Right hindlimb (tissue), 1 donor: ENCODE measurements at regions not wholly inside any gene's neighbourhood (a gene's known extent, or its start where the extent isn't known, plus 50 kb on each side); places are given as distances from the start of the nearest gene placed in this dataset.
"Not testable (repeated sequence)": the region's sequence is repeated elsewhere in the genome, so short reads cannot be mapped to it uniquely, and the experiment has no call there.

Experiments
- DNase-seq: peaks from one replicate; pipeline ENCODE4 v3.0.0-alpha.2; 2018

DNA sequence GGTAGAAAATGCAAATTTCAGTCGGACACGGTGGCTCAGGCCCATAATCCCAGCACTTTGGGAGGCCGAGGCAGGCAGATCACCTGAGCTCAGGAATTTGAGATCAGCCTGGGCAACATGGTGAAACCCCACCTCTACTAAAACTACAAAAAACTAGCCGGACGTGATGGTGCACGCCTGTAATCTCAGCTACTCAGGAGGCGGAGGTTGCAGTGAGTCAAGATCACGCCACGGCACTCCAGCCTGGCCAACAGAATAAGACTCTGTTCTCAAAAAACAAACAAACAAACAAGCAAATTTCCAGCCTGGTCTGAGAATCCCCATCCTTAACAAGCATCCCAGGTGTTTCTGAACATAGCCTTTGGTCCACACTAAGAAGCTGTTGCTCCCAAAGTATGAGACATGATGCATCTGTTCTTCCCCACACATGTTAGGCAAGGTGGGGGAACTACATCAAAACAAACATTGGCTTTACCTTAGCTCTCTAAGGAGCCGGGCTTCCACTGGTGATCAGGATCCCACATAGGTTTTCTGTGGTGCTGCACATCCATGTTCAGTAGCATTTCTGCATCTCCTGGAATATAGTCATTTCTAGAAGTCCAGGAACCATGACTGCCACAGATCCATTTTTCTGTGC lies 92.5 kb upstream of the DMRT1 start:
- no peak for DNase-seq

GRCh38 chr9:749716-750115 lies 91.8 kb upstream of the DMRT1 start:
- DNase-seq, result no peak

DNA sequence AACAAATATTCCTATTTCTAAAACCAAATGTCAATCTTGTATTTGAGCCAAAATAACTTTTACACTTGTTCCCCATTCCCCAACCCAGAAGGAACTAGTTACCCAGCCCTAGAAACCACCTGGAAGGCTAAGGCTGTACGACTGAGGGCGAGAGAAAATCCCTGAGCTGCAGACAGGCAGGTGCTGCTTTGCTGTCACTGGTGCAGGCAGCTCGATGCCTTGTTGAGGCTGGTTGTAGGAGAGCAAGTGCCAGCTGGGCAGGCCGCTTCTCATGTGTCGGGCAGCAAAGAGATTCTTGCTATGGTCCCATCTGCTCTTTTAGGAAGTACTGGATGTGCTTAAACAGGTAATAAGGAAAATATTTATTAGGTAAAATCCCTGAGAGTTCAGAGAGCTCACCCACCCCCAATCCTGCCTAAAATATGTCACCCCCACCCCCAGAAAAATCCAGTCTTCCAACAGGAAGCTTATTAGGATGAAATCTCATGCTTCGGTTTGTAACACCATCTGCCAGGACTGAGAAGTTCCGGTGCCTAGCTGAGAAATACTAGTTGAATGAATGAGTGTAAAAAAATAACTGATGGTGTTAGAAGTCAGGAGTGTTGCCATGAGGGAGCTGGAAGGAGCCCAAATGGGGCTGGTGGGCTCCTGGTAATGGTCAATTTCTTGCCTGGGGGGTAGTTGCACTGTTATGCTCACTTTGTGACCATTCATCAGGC lies 91.1 kb upstream of the DMRT1 start:
- no peak for DNase-seq

DNA sequence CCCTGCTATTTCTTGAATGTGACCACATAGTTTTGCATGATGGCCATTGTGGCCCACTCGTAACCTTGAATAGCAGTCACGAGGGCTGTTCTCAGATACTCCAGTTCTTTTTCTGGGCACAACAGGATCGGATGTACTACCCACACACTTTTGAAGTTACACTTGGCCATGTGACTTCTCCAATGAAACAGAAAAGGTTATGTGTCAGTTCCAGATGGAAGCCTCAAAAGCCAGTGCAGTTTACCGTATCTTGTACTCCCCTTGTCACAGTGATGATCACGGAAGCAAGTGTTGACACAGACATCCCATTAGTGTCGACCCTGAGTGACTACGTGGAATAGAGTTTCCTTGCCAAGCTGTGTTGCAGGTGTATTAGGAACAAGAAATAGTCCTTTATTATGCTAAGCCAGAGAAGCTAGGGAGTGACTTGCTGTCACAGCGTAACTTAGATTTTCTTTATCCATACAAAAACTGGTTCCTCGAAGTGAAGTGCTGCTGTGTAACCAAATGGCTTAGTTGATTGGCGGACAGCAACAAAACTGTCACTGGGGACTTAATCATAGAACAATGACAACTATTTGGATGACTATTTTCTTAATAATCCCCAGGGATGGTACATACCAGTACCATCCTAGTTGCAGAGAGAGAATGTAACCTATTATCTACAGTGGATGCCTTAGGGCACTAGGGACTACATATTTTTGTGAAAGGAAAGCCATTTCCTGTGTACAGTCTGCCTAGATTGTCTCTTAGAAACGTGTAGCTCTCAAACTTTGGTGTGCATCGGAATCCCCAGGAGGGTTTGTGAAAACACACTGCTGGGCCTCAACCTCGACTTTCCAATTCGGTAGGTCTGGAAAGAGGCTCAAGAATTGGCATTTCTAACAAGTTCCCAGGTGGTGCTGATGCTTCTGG lies 90.1 kb upstream of the DMRT1 start:
- DNase-seq, result no peak

- no peak for DNase-seq
Observed at GRCh38 chr9:752201-752600, 89.3 kb upstream of the DMRT1 start.

GRCh38 chr9:752681-753200 lies 88.8 kb upstream of the DMRT1 start:
- no peak for DNase-seq

- not testable (repeated sequence) for DNase-seq
Observed at GRCh38 chr9:753734-754133, 87.8 kb upstream of the DMRT1 start.

DNA sequence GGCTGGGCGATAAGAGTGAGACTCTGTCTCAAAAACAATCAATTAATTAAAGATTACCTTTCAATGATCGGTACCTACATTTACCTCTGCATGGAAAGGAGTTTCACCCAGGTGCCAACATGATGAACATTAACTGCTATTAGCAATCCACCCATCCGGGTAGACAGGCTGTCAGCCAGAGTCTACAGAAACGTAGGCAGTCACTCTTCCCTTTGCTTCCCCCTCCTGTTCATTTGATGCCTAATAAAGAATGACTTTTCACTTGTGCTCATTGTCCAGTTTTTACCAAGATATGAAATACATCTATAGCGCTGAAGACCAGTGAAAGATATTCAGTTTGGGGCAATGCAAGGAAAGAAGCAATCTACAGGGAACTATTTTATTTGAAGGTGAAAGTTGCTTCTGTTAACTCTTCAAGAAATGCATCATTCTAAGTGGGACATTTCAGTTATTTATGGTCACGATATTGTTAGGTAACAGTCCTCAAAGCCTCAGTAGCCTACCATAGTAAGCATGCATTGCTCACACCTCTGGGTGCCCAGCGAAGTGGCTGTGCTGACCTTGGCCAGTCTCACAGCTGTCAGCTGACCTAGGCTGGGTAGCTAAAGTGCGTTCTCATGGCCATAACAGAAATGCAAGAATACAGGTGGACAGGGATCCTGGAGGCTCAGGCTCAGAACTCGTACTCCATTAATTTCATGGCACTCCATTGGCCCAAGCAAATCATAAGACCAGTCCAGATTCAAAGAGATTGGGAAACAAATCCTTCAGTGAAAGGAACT lies 87.2 kb upstream of the DMRT1 start:
- no peak for DNase-seq

DNA sequence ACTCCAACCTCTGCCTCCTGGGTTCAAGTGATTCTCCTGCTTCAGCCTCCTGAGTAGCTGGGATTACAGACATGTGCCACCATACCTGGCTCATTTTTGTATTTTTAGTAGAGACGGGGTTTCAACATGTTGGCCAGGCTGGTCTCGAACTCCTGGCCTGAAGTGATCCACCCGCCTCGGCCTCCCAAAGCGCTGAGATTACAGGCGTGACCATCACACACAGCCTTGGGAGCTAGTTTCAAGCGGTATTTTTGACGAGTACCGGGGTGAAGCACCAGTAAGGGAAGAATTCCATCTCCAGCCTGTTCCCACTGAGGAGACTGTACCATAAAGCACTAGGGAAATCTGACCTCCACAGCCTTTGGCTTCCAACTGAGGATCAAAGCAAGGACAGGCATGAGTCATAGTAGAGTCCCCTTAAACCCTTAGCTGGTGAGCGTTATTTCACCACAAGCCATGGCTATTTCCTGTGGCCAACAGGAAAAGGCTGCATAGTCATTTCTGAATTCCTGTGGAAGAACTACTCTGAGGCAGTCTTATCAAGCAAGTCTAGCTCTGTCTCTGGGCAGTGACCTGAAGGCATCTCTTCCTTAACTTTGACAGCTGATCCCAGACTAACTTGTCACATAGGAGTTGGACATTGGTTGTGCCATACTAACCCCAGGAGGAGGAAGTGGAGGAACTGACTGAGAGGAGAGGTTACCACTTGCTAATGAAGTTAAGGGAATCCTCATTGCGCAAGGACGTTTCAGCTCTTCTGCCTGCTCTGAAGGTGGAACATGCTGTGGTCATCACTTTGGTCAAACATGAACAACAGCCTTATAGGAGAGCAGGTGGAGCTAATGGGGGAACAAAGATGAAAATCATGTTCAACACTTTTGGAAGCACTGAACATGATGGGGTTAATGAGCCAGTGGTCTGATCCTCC lies 85.8 kb upstream of the DMRT1 start:
- no peak for DNase-seq

DNA sequence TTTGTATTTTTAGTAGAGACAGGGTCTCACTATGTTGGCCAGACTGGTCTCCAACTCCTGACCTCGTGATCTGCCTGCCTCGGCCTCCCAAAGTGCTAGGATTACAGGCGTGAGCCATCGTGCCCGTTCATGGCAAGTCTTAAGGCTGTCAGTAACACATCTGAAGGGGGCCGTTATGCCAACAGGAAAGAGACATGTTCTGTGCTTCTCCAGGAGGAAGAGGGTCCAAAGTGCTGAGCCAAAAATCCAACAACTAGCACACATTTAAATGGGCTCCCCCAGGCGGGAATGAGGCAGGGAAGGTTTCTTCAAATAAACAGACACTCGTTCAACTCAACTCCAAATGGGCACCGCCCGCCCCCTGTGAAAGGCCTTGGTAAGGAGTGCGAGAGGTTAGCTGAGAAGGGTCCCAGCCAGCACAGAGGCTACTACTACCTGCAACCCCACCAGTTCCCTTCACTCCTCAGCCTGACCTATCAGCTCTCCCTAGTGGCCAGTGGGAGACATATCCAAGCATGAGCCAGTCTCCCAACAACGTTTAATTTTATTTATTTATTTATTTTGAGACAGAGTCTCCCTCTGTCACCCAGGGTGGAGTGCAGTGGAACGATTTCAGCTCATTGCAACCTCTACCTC lies 84.1 kb upstream of the DMRT1 start:
- no peak for DNase-seq

- no peak for DNase-seq
Observed at GRCh38 chr9:758146-758545, 83.4 kb upstream of the DMRT1 start.

GRCh38 chr9:759541-759940 lies 82.0 kb upstream of the DMRT1 start:
- no peak for DNase-seq

DNA sequence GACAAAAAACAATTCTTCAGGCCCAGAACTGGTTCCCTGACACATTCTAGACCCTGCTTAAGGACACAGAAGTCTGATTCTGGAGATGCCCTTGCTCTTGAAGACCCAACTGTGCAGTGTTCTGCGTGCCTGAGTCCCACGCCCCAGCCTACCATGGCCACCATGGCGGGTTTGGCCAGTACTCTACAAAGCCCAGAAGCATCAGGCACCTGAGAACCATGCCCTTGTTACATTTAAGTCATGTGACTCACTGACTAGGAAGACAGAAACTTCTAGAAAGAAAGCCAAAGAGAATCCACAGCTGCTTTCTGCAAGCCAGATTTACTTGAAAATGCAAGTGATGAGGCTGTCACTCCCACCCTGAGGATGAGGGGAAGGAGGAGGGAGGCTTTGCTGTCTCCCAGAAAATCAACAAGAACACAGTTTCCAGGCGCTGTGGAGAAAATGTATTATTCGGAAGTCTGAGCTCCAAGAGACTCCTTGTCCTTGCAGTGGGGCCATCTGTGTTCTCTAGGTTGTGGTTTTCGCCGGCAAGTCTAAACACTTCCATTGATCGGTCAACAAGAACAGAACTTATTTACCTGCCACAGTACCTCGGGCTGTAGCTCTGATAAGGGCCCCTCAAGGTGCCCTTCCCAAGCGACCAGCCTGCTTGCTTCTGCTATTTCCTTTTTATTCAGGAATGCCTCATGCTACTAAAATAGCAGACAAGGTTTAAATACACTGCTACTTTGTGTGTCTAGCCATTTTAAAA lies 81.3 kb upstream of the DMRT1 start:
- DNase-seq, result no peak

- DNase-seq, result no peak
Observed at GRCh38 chr9:761176-761792, 80.2 kb upstream of the DMRT1 start.

DNA sequence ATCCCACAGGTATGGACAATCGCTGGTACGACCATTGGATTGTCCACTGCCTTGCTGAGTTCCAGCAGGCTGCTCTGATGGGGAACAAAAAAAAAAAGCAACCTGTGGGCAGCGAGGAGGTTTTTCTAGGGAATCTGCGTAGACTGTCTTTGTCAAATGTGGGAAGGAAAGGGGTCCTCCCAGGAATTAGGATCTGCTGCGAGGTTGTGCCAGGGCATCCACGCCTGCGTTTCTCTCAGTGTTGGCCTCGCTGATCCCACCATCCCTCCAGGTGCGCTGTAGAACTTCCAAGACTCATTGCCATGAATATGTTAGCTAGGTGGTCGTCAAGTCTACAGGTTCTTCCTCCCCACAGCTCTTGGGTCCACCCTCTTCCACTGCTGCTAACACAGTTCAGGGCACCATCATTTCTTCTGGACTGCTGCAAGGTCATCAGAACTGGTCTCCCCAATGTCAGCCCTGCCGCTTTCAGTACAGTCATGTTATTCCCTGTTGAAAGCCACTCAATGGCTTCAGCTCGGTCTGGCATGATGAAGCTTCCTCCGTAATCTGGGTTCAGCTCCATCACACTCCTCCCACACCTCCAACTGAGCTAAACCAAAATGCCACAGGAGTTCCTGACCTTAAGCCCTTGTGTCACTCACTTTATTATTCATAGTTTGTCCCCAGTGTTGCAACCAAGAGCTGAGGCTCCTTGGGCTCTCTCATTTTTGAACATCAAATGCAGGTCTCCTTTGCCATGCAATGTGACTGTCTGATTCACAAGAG lies 79.5 kb upstream of the DMRT1 start:
- no peak for DNase-seq

DNA sequence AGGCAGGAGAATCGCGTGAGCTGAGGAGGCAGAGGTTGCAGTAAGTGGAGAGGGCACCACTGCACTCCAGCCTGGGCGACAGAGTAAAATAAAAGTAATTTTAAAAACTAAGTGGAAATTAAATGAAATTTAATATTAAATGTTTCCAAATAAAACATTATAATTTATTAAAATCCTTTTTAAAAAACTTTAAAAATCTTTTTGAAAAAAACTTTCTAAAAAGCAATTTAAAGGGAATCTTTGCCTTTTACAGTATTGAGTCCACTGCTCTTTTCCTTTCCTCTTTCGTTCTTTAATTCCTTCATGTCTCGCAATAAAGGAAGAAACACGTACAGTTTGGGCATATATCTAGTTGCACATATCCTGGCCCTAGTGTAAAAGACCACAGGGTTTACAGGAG lies 77.8 kb upstream of the DMRT1 start:
- DNase-seq, result no peak

DNA sequence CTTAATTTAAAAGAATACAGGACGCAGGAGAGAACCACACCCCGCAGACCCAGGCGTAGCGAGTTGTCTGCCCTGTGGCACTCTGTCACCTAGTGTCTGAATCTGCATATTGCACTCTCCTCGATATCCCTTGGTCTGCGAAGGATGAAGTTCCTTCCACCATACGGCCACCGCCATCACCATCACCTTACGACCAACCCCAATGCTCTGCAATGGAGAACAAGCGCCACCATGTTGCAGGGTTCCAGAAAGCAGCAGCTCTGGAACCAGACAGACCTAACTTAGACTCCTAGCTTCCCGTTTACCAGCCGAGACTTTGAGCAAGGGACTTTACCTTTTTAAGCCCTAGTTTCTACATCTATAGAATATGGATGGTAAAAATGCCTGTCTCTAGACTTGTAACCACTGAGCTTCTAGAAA lies 77.4 kb upstream of the DMRT1 start:
- peak; percentile 63 for DNase-seq

DNA sequence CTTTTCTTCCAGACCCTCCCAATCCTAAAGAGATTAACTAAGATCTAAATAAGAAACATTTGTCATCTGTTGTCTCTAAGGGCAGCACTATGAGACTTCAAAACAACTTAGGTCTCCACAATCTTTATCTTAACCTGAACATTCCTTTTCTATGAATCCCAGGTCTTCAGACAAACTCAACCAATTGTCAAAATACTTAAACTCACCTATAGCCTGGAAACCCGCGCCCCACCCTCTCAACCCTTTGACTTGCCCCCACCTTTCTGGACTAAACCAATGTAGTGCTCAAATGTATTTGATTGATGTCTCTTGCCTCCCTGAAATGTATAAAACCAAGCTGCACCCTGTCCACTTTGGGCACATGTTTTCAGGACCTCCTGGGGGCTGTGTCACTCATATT lies 76.5 kb upstream of the DMRT1 start:
- no peak for DNase-seq

GRCh38 chr9:767061-767561 lies 74.4 kb upstream of the DMRT1 start:
- not testable (repeated sequence) for DNase-seq
